Inflammatory macrophage (primary cell): ENCODE measurements at regions not wholly inside any gene's neighbourhood (a gene's known extent, or its start where the extent isn't known, plus 50 kb on each side); places are given as distances from the start of the nearest gene placed in this dataset.
"Not testable (repeated sequence)": the region's sequence is repeated elsewhere in the genome, so short reads cannot be mapped to it uniquely, and the experiment has no call there.

ENCODE experiments used
- DNase-seq, 2 donors: peaks; one replicate each; pipeline ENCODE4 v3.0.0-alpha.2; 2020 to 2022

GRCh38 chr3:40864146-40864782, 335.0 kb upstream of the CTNNB1 start:
- DNase-seq: no peak

DNA sequence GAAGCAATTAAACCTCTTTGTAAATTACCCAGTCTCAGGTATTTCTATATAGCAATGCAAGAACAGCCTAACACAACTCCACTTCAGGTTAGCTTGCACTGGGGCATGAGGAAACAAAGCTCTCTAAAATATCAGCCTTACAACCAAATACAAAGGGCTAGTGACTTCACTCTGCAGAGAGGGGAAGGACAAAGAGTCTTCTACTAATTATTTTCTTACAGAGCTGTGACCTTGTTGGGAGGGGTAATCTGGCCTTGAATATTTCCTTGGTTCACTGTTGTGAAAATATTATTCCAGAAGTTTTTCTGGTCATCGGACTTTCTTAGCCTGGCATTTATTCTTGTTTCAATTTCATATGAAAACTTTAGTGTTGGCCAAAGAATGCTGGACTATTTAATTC, 334.4 kb upstream of the CTNNB1 start:
- DNase-seq: no peak

GRCh38 chr3:40867797-40868196, 331.5 kb upstream of the CTNNB1 start:
- no peak for DNase-seq

GRCh38 chr3:40869013-40869412, 330.3 kb upstream of the CTNNB1 start:
- DNase-seq: no peak

GRCh38 chr3:40869939-40870338, 329.4 kb upstream of the CTNNB1 start:
- DNase-seq: no peak

- no peak for DNase-seq
Measured at GRCh38 chr3:40871394-40871793, 327.9 kb upstream of the CTNNB1 start.

GRCh38 chr3:40872258-40872920, 326.9 kb upstream of the CTNNB1 start:
- DNase-seq: no peak

DNA sequence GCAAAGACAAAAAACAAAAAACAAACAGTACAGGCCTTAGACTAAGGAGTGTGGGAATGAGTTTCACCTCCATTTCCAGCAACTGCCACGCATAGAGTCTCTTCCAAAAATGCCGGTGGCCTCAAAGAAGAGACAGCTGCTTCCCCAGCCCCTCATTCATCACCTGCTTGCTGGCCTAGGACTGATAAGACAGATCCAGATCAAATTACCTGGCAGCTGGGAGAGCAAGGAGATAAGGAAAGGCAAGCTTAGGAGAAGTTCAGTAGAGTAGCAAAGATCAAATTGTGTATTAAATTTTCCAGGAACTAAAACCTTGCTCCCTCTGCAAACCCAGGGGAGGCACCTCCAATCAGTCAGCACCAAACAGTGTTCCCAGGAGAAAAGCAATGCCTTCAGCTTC, 325.8 kb upstream of the CTNNB1 start:
- DNase-seq: no peak

GRCh38 chr3:40873934-40874699, 325.2 kb upstream of the CTNNB1 start:
- no peak for DNase-seq

- DNase-seq: no peak
Measured at GRCh38 chr3:40875581-40875980, 323.7 kb upstream of the CTNNB1 start.

- no peak for DNase-seq
Measured at GRCh38 chr3:40876009-40876408, 323.3 kb upstream of the CTNNB1 start.

GRCh38 chr3:40876496-40876895, 322.8 kb upstream of the CTNNB1 start:
- no peak for DNase-seq

GRCh38 chr3:40877631-40878463, 321.5 kb upstream of the CTNNB1 start:
- DNase-seq: no peak

DNA sequence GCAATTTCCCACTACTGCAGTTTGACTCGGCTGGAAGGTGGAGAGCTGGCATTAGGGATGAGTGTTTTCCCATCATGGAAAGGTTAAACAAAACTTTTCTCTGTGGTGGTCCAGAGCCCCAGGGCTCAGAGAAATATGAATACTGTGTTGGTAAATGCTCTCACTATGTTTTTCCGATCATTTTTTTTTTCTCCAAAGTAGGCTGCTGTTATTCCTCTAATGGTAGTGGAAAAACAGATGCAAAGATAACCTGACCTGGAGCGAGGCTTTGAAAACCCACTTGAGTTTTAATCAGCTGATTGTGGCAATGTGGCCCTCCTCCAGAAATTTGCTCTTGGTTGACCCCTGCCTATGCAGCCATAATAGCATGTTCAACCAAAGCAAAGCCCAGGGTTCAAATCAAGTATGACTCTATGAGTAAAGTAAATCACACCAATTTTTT, 320.8 kb upstream of the CTNNB1 start:
- DNase-seq: no peak

DNA sequence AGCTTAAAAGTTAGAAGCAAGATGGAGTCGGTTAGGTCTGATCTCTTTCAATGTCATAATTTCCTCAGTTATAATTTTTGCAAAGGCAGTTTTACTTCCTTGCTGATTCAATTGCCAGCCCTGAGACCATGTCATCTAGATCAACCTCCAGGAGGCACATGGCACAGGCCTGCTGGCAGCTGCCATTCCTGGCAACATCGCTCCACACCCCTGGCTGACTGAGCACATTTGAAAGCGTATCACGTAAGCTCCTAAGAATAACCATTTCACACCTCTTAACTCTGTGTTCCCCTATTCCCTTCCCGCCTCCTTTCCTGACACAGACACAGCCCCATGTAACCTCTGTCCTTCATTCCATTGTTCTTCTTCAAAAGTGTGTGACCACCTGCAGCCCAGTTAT, 313.9 kb upstream of the CTNNB1 start:
- no peak for DNase-seq

DNA sequence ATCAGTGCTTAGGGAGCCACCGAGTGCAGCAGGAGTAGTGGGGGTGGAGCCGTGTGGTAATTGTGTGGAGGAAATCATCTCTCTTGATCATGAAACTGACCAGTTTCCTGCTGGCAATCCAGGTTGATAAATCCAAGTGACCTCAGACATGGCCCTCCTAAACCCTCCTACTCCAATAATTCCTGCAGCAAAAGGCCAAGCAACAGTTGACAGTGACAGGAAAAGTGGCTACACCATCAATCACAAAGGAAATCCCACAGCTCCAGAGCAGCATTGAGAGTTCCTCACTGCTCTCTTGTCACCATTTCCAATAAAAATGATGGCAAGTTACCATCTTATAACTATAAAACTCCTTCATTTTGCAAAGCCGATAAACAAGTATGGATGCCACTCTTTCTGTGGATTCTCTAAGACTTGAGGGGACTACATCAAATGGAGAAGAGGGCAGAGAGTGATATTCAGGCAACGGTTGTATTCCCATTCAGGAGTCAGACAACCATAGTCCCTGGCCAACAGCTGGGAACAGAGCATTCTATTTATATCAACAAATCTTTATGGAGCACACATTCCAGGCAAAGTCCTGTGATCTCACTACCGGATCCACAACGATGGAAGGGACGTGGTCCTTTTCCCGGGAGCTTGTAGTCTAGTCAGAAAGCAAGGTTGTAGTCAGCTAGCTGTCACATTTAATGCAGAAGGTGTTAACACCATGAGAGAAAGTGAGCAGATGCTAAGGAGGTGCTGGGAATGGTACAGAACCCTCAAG, 312.5 kb upstream of the CTNNB1 start:
- no peak for DNase-seq

DNA sequence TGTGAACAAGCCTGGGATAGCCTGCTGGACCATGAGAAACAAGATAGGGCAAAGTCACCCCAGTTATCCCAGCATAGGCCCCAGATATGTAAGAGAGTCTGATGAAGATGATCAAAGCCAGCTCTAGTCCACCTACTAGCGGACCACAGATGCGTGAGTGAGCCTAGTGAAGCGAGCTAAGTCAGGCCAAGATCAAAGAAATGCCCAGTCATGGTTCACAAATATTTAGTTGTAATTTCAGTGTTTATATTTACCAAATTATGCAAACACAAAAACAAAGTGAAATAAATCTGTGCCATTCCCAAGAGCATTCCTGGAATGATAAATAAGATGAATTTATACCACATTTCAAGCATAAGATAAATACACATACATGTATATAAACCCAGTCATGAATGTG, 308.1 kb upstream of the CTNNB1 start:
- no peak for DNase-seq

GRCh38 chr3:40895109-40895508, 304.2 kb upstream of the CTNNB1 start:
- no peak for DNase-seq

DNA sequence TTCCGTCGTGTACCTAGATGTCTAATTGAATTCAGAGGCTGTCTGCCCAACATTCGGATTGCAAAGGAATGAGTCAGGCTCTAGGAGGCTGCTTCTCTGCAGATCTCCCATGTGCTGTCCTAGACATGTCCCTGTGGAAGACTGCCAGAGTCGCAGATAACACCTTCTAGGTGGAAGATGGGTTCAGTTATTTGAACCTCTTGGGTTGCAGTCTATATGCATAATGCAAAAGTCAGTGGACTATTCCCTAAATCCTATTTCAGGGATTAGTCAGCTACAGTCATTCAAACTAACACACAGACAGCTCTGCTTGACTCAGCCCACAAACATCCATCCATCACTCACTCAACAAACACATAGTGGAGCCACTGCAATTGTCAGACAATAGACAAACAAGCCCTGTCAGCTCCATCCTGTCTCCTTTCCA, 300.0 kb upstream of the CTNNB1 start:
- DNase-seq: no peak

DNA sequence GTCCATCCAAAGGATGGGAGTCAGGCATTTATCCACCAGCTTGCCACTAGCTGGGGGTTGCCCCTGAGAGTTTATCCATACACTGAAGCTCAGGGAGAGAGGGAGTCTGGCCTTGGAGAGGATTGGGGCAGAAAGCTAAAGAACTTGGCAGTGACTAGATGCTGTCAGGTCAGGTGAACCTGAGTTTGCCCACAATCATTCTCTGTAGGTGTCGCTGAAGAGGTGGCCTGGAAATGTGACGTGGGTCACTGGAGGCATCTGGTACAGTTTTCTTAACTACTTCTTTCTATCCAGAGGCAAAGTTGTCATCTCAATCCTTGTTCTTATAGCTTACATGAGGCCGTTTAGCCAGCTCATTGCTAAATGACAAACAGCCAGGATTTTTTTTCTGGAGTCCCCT, 298.0 kb upstream of the CTNNB1 start:
- no peak for DNase-seq

DNA sequence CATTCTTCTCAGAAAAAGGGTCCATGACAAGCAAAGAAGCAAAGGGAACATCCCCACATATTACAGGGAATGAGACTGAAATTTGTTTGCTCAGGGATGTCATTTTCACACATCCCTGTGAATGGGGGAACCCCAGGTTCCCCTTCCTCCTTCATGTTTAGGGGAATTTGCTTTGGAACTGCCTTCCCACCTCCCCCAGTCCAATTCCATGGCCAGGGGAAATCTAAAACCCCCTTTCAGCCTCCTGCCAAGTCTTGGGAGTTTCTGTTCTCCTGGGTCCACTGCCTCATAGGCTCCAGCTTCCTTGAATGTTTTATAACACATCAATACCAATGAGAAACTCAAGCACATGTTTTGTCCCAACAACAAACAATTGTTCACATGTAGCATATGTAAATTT, 297.5 kb upstream of the CTNNB1 start:
- no peak for DNase-seq

- not testable (repeated sequence) for DNase-seq
Measured at GRCh38 chr3:40907907-40908465, 291.3 kb upstream of the CTNNB1 start.
